ENCODE measurements at regions not wholly inside any gene's neighbourhood (a gene's known extent, or its start where the extent isn't known, plus 50 kb on each side); places are given as distances from the start of the nearest gene placed in this dataset.

- no peak overlapping the region for H3K4me3 ChIP-seq (ENCODE audit: control insufficient read depth, low read depth, low read length)
- no peak for DNase-seq (ENCODE audit: low read depth)
- TF ChIP-seq CTCF (conservative IDR thresholded peaks at IDR 0.05; ENCODE audit: control insufficient read depth, insufficient read depth, low read depth, low read length) = no peak
Measured at GRCh38 chr1:68370101-68370915, 79.4 kb downstream of the RPE65 start.

GRCh38 chr1:68366572-68366971, 83.2 kb downstream of the RPE65 start:
- H3K4me3 ChIP-seq (ENCODE audit: control insufficient read depth, low read depth, low read length) = no peak overlapping the region
- TF ChIP-seq CTCF (conservative IDR thresholded peaks at IDR 0.05; ENCODE audit: control insufficient read depth, insufficient read depth, low read depth, low read length) = no peak
- no peak for DNase-seq (ENCODE audit: low read depth)

GRCh38 chr1:68365709-68366382, 83.9 kb downstream of the RPE65 start:
- TF ChIP-seq CTCF (conservative IDR thresholded peaks at IDR 0.05; ENCODE audit: control insufficient read depth, insufficient read depth, low read depth, low read length) = no peak

GRCh38 chr1:68363339-68363738, 86.4 kb downstream of the RPE65 start:
- peak; percentile 44 for DNase-seq (ENCODE audit: low read depth)
- TF ChIP-seq CTCF (conservative IDR thresholded peaks at IDR 0.05; ENCODE audit: control insufficient read depth, insufficient read depth, low read depth, low read length) = no peak
- no peak overlapping the region for H3K4me3 ChIP-seq (ENCODE audit: control insufficient read depth, low read depth, low read length)

More at GRCh38 chr1:68365709-68366382, 83.9 kb downstream of the RPE65 start:
- no peak overlapping the region for H3K4me3 ChIP-seq (ENCODE audit: control insufficient read depth, low read depth, low read length)
- DNase-seq (ENCODE audit: low read depth) = no peak

- H3K4me3 ChIP-seq (ENCODE audit: control insufficient read depth, low read depth, low read length) = no peak overlapping the region
- DNase-seq (ENCODE audit: low read depth) = peak; percentile 68
- TF ChIP-seq CTCF (conservative IDR thresholded peaks at IDR 0.05; ENCODE audit: control insufficient read depth, insufficient read depth, low read depth, low read length) = no peak
Measured at GRCh38 chr1:68361346-68361910, 88.3 kb downstream of the RPE65 start.

GRCh38 chr1:68359045-68359444, 90.7 kb downstream of the RPE65 start:
- no peak for TF ChIP-seq CTCF (conservative IDR thresholded peaks at IDR 0.05; ENCODE audit: control insufficient read depth, insufficient read depth, low read depth, low read length)
- peak; percentile 14 for DNase-seq (ENCODE audit: low read depth)
- no peak overlapping the region for H3K4me3 ChIP-seq (ENCODE audit: control insufficient read depth, low read depth, low read length)

All from fibroblast of mammary gland (primary cell).